ENCODE measurements at regions not wholly inside any gene's neighbourhood (a gene's known extent, or its start where the extent isn't known, plus 50 kb on each side); places are given as distances from the start of the nearest gene placed in this dataset.

- no peaks in the 10 kb centered on the region for H3K36me3 ChIP-seq
- no peak overlapping the region for H3K27ac ChIP-seq
- peaks cover 9% of the 10 kb centered on the region for H3K9me3 ChIP-seq
- no peaks in the 10 kb centered on the region for H3K4me1 ChIP-seq
- TF ChIP-seq POLR2AphosphoS5 (IDR thresholded peaks at IDR 0.05) (no peak), POLR2A (IDR thresholded peaks at IDR 0.05) (no peak), EP300 (IDR thresholded peaks at IDR 0.05) (no peak), CTCF (IDR thresholded peaks at IDR 0.05) (no peak)
- H3K4me3 ChIP-seq = no peak overlapping the region
- no peaks in the 10 kb centered on the region for H3K27me3 ChIP-seq
- no peak for DNase-seq (ENCODE audit: low spot score in 2 of 2)
- WGBS = 81% methylated on average over 1 of the region's 1 CpG
These were observed 407.5 kb upstream of the ZEB2 start for GRCh38 chr2:144927429-144927828.

- no peak overlapping the region for H3K27ac ChIP-seq
- no peaks in the 10 kb centered on the region for H3K36me3 ChIP-seq
- H3K4me1 ChIP-seq = no peaks in the 10 kb centered on the region
- H3K9me3 ChIP-seq = peaks cover 9% of the 10 kb centered on the region
- no peaks in the 10 kb centered on the region for H3K27me3 ChIP-seq
- TF ChIP-seq EP300 (IDR thresholded peaks at IDR 0.05) = no peak
- no peak for TF ChIP-seq POLR2AphosphoS5 (IDR thresholded peaks at IDR 0.05)
- TF ChIP-seq POLR2A (IDR thresholded peaks at IDR 0.05) = no peak
- TF ChIP-seq CTCF (IDR thresholded peaks at IDR 0.05) = no peak
- 73% methylated on average over 4 of the region's 4 CpGs for WGBS
- no peak for DNase-seq (ENCODE audit: low spot score in 2 of 2)
- no peak overlapping the region for H3K4me3 ChIP-seq
These were observed 406.0 kb upstream of the ZEB2 start for GRCh38 chr2:144925886-144926285.

- Histone ChIP-seq H3K27me3 (no peaks in the 10 kb centered on the region), H3K4me1 (no peaks in the 10 kb centered on the region), H3K36me3 (no peaks in the 10 kb centered on the region), H3K27ac (no peak overlapping the region), H3K4me3 (no peak overlapping the region), H3K9me3 (peaks cover 9% of the 10 kb centered on the region)
- DNase-seq (ENCODE audit: low spot score in 2 of 2) = no peak
- TF ChIP-seq CTCF (IDR thresholded peaks at IDR 0.05) = no peak
- no peak for TF ChIP-seq POLR2AphosphoS5 (IDR thresholded peaks at IDR 0.05)
- no peak for TF ChIP-seq POLR2A (IDR thresholded peaks at IDR 0.05)
- no peak for TF ChIP-seq EP300 (IDR thresholded peaks at IDR 0.05)
These were observed 404.9 kb upstream of the ZEB2 start for GRCh38 chr2:144924827-144925226.

GRCh38 chr2:144922519-144922918 is 402.6 kb upstream of the ZEB2 start:
- no peaks in the 10 kb centered on the region for H3K4me1 ChIP-seq
- TF ChIP-seq CTCF (IDR thresholded peaks at IDR 0.05) = no peak
- TF ChIP-seq POLR2AphosphoS5 (IDR thresholded peaks at IDR 0.05) = no peak
- TF ChIP-seq EP300 (IDR thresholded peaks at IDR 0.05) = no peak
- TF ChIP-seq POLR2A (IDR thresholded peaks at IDR 0.05) = no peak
- H3K4me3 ChIP-seq = no peak overlapping the region
- 70% methylated on average over 2 of the region's 2 CpGs for whole genome bisulfite sequencing
- H3K9me3 ChIP-seq = peaks cover 4% of the 10 kb centered on the region
- no peaks in the 10 kb centered on the region for H3K36me3 ChIP-seq
- no peak for DNase-seq (ENCODE audit: low spot score in 2 of 2)
- H3K27ac ChIP-seq = no peak overlapping the region
- no peaks in the 10 kb centered on the region for H3K27me3 ChIP-seq

- 93% methylated on average over 3 of the region's 3 CpGs for WGBS
- Histone ChIP-seq H3K4me3 (no peak overlapping the region), H3K27me3 (no peaks in the 10 kb centered on the region), H3K27ac (no peak overlapping the region), H3K4me1 (no peaks in the 10 kb centered on the region), H3K9me3 (no peaks in the 10 kb centered on the region), H3K36me3 (no peaks in the 10 kb centered on the region)
- no peak for TF ChIP-seq EP300 (IDR thresholded peaks at IDR 0.05)
- TF ChIP-seq POLR2A (IDR thresholded peaks at IDR 0.05) = no peak
- no peak for TF ChIP-seq CTCF (IDR thresholded peaks at IDR 0.05)
- no peak for TF ChIP-seq POLR2AphosphoS5 (IDR thresholded peaks at IDR 0.05)
- no peak for DNase-seq (ENCODE audit: low spot score in 2 of 2)
These were observed 401.0 kb upstream of the ZEB2 start for GRCh38 chr2:144920755-144921530.

Measured in suprapubic skin (tissue), 4 donors.